Stomach smooth muscle (tissue), 2 donors: ENCODE measurements at regions not wholly inside any gene's neighbourhood (a gene's known extent, or its start where the extent isn't known, plus 50 kb on each side); places are given as distances from the start of the nearest gene placed in this dataset.
"Not testable (repeated sequence)": the region's sequence is repeated elsewhere in the genome, so short reads cannot be mapped to it uniquely, and the experiment has no call there.

Experiments
- H3K27ac ChIP-seq: one replicate; pipeline ENCODE4 v1.7.0; 2013; ENCODE audit warnings: mild to moderate bottlenecking, low read length, inconsistent platforms
- H3K27me3 ChIP-seq, 2 donors: one replicate each; pipeline ENCODE4 v1.7.0; 2013; ENCODE audit warnings: low read length in 2 of 2; ENCODE audit not compliant: insufficient read depth in 2 of 2, control insufficient read depth in 1 of 2
- H3K36me3 ChIP-seq, 2 donors: one replicate each; pipeline ENCODE4 v1.7.0; 2013; ENCODE audit warnings: low read length in 2 of 2; ENCODE audit not compliant: control insufficient read depth in 2 of 2, insufficient read depth in 2 of 2
- H3K4me1 ChIP-seq: one replicate; pipeline ENCODE4 v1.7.0; 2013; ENCODE audit warnings: low read length; ENCODE audit not compliant: control insufficient read depth, insufficient read depth
- H3K4me3 ChIP-seq, 2 donors: one replicate each; pipeline ENCODE4 v1.7.0; 2013; ENCODE audit warnings: low read length in 2 of 2
- H3K9ac ChIP-seq, 2 donors: one replicate each; pipeline ENCODE4 v1.7.0; 2013; ENCODE audit warnings: low read length in 2 of 2, mild to moderate bottlenecking in 1 of 2
- H3K9me3 ChIP-seq, 2 donors: one replicate each; pipeline ENCODE4 v1.7.0; 2013; ENCODE audit warnings: low read length in 2 of 2; ENCODE audit not compliant: control insufficient read depth in 2 of 2
- donor health status: healthy.
- donor health status: Pancreatic carcinoma.

- no peaks in the 10 kb centered on the region for H3K9me3 ChIP-seq
- H3K4me1 ChIP-seq, result no peaks in the 10 kb centered on the region
- no peaks in the 10 kb centered on the region for H3K27me3 ChIP-seq
- H3K27ac ChIP-seq, result no peak overlapping the region
- no peaks in the 10 kb centered on the region for H3K36me3 ChIP-seq
- no peak overlapping the region for H3K9ac ChIP-seq
- H3K4me3 ChIP-seq, result no peak overlapping the region
These were observed 57.4 kb upstream of the ZBTB20 start for GRCh38 chr3:115204475-115204874.

GRCh38 chr3:115208066-115208750, 61.1 kb upstream of the ZBTB20 start:
- H3K9me3 ChIP-seq, result no peaks in the 10 kb centered on the region
- H3K27ac ChIP-seq, result no peak overlapping the region
- no peaks in the 10 kb centered on the region for H3K36me3 ChIP-seq
- no peaks in the 10 kb centered on the region for H3K27me3 ChIP-seq
- H3K4me3 ChIP-seq, result no peak overlapping the region
- H3K9ac ChIP-seq, result no peak overlapping the region
- H3K4me1 ChIP-seq, result no peaks in the 10 kb centered on the region

GRCh38 chr3:115211810-115212492, 64.9 kb upstream of the ZBTB20 start:
- Histone ChIP-seq H3K9me3 (no peaks in the 10 kb centered on the region), H3K27me3 (no peaks in the 10 kb centered on the region), H3K4me3 (no peak overlapping the region), H3K27ac (no peak overlapping the region), H3K4me1 (no peaks in the 10 kb centered on the region), H3K9ac (no peak overlapping the region), H3K36me3 (no peaks in the 10 kb centered on the region)

DNA sequence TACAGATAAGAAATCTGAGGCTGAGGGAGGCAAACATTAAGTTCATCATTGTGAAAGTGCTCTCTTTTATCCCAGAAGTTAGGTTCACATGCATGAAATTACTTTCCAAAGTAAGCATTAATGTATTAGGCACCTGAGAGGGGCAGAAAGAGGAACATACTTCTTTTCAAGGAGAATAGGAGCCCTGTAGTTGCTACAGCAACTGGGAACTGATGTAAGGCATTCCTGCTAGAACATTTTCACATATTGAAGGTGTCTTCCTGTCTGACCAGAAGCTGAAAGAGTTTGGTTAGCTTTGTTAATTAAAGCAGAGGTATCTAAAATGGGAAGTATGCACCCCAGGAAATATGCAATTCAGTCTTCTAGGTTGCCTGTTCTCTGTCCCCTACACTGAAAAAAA, 65.5 kb upstream of the ZBTB20 start:
- Histone ChIP-seq H3K27ac (no peak overlapping the region), H3K4me1 (no peaks in the 10 kb centered on the region), H3K4me3 (no peak overlapping the region), H3K27me3 (no peaks in the 10 kb centered on the region), H3K9ac (no peak overlapping the region), H3K36me3 (no peaks in the 10 kb centered on the region), H3K9me3 (no peaks in the 10 kb centered on the region)

DNA sequence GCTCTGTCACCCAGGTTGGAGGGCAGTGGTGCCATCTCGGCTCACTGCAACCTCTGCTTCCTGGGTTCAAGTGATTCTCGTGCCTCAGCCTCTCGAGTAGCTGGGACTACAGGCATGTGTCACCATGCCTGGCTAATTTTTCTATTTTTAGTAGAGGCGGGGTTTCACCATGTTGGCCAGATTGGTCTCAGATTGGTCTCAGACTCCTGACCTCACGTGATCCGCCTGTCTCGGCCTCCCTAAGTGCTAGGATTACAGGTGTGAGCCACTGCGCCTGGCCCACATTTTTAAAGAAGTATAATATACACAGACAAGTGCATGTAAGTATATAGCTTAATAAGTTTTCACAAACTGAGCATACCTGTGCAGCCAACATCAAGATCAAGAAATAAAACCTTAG, 66.0 kb upstream of the ZBTB20 start:
- not testable (repeated sequence) for H3K4me1 ChIP-seq, H3K36me3 ChIP-seq, H3K9me3 ChIP-seq, H3K27me3 ChIP-seq, H3K9ac ChIP-seq, H3K27ac ChIP-seq, H3K4me3 ChIP-seq

DNA sequence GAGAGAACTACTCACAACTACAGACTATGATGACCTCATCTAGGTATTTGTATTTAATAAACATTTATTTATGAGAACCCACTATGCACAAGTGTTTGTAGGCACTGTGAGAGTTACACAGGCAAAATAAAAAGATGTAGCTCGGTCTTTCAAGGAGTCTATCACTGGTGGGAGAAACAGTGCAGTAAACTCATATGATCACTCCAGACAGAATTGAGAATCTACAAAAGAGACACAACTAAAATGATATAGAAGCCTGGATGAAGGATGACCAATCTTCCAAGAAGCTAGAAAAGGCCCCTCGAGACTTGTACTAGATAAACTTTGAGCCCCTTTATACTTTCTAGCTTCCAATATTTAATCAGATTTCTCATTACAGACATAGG, 70.2 kb upstream of the ZBTB20 start:
- Histone ChIP-seq H3K27me3 (no peaks in the 10 kb centered on the region), H3K4me3 (no peak overlapping the region), H3K9me3 (no peaks in the 10 kb centered on the region), H3K27ac (no peak overlapping the region), H3K9ac (no peak overlapping the region), H3K4me1 (peaks cover 7% of the 10 kb centered on the region), H3K36me3 (no peaks in the 10 kb centered on the region)

GRCh38 chr3:115217678-115218451, 70.8 kb upstream of the ZBTB20 start:
- Histone ChIP-seq H3K9me3 (no peaks in the 10 kb centered on the region), H3K27me3 (no peaks in the 10 kb centered on the region), H3K4me3 (no peak overlapping the region), H3K36me3 (no peaks in the 10 kb centered on the region), H3K27ac (no peak overlapping the region), H3K4me1 (peaks cover 7% of the 10 kb centered on the region), H3K9ac (no peak overlapping the region)

DNA sequence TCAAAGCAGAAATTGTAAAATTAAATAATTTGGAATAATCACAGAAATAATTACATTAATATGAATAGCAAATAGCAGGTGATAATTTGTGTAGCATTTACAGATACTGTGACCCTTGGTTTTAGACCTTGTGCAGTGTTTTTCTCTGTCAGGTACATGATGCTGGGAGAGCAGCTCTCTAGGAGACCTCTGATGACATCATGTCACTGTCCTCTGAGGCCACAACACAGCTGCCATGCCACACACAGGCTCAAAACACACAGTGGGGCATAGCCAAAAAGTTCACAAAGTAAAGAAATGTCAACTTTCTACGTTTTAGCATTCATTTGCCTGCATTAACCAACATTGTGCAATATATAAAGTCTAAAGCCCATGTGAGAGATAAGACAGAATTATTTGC, 71.8 kb upstream of the ZBTB20 start:
- H3K4me3 ChIP-seq, result no peak overlapping the region
- H3K27ac ChIP-seq, result no peak overlapping the region
- no peaks in the 10 kb centered on the region for H3K9me3 ChIP-seq
- H3K27me3 ChIP-seq, result no peaks in the 10 kb centered on the region
- peaks cover 7% of the 10 kb centered on the region for H3K4me1 ChIP-seq
- no peaks in the 10 kb centered on the region for H3K36me3 ChIP-seq
- no peak overlapping the region for H3K9ac ChIP-seq

DNA sequence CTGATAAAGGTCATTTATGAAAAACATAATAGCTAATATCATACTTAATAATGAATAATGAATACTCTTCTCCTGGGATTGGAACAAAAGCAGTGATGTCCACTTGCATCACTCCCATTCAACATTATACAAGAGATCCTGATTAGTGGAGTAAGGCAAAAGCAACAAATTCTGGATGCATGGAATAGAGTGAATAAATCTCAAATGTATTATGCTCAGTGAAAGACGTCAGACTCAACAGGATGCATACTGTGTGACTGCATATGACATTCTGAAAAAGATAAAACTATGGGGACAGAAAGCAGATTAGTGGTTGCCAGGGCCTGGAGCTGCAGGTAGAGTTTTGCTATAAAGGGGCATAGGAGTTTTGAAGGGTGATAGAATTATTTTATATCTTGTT, 77.6 kb upstream of the ZBTB20 start:
- Histone ChIP-seq H3K4me3 (no peak overlapping the region), H3K9ac (no peak overlapping the region), H3K36me3 (no peaks in the 10 kb centered on the region), H3K9me3 (no peaks in the 10 kb centered on the region), H3K27me3 (no peaks in the 10 kb centered on the region), H3K27ac (no peak overlapping the region), H3K4me1 (no peaks in the 10 kb centered on the region)

DNA sequence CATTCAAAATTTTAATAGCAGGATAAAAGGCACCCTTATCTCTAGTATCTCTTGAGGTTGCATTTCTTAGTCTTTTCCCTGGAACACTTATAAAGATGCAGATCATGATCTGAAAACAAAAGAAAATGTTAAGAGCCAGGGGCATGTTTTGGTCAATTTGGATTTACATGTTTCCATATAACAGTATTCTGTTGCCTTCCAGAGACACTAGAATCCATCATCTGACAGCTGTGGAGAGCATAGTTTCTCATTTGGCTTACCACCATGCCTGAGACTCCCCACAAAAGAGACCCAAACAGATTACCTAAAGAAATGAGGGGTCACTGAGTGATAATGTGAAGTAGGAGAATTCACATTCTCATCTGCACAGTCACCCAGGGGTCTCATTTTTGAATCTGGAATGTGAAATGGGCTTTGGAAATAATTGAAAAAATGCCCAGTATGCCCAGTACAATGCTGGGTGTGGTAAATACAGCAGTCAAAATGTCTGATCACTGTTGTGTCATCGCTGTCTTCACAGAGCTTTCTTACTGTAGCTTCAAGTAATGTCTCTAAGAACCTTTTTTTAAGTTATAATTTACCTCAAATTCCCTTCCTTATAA, 79.9 kb upstream of the ZBTB20 start:
- Histone ChIP-seq H3K9ac (no peak overlapping the region), H3K27ac (no peak overlapping the region), H3K4me3 (no peak overlapping the region), H3K9me3 (no peaks in the 10 kb centered on the region), H3K36me3 (no peaks in the 10 kb centered on the region), H3K4me1 (no peaks in the 10 kb centered on the region), H3K27me3 (no peaks in the 10 kb centered on the region)
